Testis (tissue), 2 donors: ENCODE measurements at regions not wholly inside any gene's neighbourhood (a gene's known extent, or its start where the extent isn't known, plus 50 kb on each side); places are given as distances from the start of the nearest gene placed in this dataset.

Experiments
- DNase-seq: peaks from one replicate; pipeline ENCODE4 v3.0.0-alpha.2; 2019
- H3K27ac ChIP-seq, 2 donors: fragments of 200-600 bp; sonication (generic); one replicate each; pipeline ENCODE4 v1.5.1; 2019
- H3K27me3 ChIP-seq: fragments of 200-600 bp; sonication (generic); one replicate; pipeline ENCODE4 v1.5.1; 2019
- H3K36me3 ChIP-seq: fragments of 200-600 bp; sonication (generic); one replicate; pipeline ENCODE4 v1.5.1; 2017; ENCODE audit warnings: low read depth; ENCODE audit errors: missing control alignments
- H3K4me1 ChIP-seq: fragments of 200-600 bp; sonication (generic); one replicate; pipeline ENCODE4 v1.5.1; 2019
- H3K4me3 ChIP-seq, 2 donors: fragments of 200-600 bp; sonication (generic); one replicate each; pipeline ENCODE4 v1.5.1; 2017 to 2019
- H3K9me3 ChIP-seq: fragments of 200-600 bp; sonication (generic); one replicate; pipeline ENCODE4 v1.5.1; 2017
- POLR2A ChIP-seq: fragments of 450-650 bp; IDR thresholded peaks from one replicate; pipeline ENCODE4 v1.6.1; 2017; ENCODE audit warnings: antibody characterized with exemption, mild to moderate bottlenecking, moderate library complexity
- WGBS, 2 donors: methylation state at CpG; one replicate each; pipeline ENCODE4 v1.1.5; 2018; 5-methylcytosine and 5-hydroxymethylcytosine counted together
- intact Hi-C: fragments of 100-400 bp; cut with DNase I; formaldehyde crosslinking; loops from one replicate; pipeline ENCODE4 v1.15.1; 2023; ENCODE audit warnings: low total_unique reads
- TF ChIP-seq, protein P1 (sequence below), 3 experiments: fragments of 450-650 bp in 2 of 3; fragments of 200-600 bp in 1 of 3; sonication (generic) in 1 of 3; IDR thresholded peaks; one replicate each; pipeline ENCODE4 v1.5.1; 2016 to 2019; ENCODE audit warnings: antibody characterized with exemption in 3 of 3, mild to moderate bottlenecking in 2 of 3, moderate library complexity in 1 of 3

DNA sequence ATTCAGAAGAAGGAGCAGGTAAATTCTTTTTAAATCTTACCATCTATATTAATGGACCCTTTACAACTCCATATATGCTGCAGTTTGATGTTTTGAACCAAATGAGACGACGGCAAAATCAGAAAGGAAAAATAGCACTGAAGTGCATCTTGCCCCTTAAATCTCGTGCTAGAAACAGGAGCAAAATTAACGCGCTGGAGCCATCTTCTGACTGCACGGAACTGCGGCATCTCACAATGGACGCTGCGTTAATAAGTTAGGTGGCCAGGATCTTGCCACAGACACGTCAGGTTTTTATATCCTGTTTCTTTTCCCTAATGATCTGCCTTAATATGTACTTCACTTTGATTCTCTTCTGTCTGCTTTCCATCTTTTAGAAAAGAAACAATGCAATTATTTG, 354.5 kb downstream of the TFEC start:
- 12 to 27% methylated on average over 10 of the region's 10 CpGs for WGBS, 2 donors
- DNase-seq: peak; percentile 77
- no peaks in the 10 kb centered on the region for H3K4me1 ChIP-seq
- no peak for TF ChIP-seq POLR2A
- TF ChIP-seq, protein P1, sequence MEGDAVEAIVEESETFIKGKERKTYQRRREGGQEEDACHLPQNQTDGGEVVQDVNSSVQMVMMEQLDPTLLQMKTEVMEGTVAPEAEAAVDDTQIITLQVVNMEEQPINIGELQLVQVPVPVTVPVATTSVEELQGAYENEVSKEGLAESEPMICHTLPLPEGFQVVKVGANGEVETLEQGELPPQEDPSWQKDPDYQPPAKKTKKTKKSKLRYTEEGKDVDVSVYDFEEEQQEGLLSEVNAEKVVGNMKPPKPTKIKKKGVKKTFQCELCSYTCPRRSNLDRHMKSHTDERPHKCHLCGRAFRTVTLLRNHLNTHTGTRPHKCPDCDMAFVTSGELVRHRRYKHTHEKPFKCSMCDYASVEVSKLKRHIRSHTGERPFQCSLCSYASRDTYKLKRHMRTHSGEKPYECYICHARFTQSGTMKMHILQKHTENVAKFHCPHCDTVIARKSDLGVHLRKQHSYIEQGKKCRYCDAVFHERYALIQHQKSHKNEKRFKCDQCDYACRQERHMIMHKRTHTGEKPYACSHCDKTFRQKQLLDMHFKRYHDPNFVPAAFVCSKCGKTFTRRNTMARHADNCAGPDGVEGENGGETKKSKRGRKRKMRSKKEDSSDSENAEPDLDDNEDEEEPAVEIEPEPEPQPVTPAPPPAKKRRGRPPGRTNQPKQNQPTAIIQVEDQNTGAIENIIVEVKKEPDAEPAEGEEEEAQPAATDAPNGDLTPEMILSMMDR (IDR thresholded peaks at IDR 0.05): no peak
- intact Hi-C loops: no loop called here
- no peaks in the 10 kb centered on the region for H3K36me3 ChIP-seq
- no peak overlapping the region for H3K4me3 ChIP-seq
- H3K27ac ChIP-seq: no peak overlapping the region
- no peaks in the 10 kb centered on the region for H3K9me3 ChIP-seq
- no peaks in the 10 kb centered on the region for H3K27me3 ChIP-seq

DNA sequence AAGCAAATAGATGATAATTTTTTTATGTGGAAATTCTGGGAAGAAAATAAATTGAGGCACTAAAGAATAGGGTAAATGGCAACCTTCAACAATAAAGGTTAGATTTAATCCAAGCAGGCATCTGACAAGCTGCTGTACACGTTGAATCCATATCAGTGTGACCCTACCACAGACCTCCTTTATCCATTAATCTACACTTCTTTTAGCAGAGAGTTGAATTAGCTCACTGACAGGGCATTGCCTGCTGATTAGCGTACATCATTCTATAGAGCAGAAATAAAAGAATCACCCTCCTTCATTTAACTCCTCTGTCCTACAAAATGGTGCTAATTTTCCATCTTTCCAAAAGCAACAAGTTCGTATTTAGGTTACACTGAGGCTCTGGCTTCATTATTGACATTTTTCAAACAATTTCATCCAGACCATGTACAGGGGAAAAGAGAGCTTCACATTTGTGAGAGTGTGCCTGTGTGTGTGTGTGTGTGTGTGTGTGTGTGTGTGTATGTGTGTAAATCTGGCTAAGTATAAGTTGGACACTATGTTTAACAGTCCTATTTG, 356.0 kb downstream of the TFEC start:
- no peak overlapping the region for H3K4me3 ChIP-seq
- TF ChIP-seq, protein P1 (IDR thresholded peaks at IDR 0.05): no peak
- TF ChIP-seq POLR2A: no peak
- 84 to 88% methylated on average over 3 of the region's 3 CpGs for WGBS, 2 donors
- no peak for DNase-seq
- no peaks in the 10 kb centered on the region for H3K36me3 ChIP-seq
- H3K27ac ChIP-seq: no peak overlapping the region
- H3K9me3 ChIP-seq: no peaks in the 10 kb centered on the region
- intact Hi-C loops: no loop called here
- no peaks in the 10 kb centered on the region for H3K27me3 ChIP-seq
- H3K4me1 ChIP-seq: no peaks in the 10 kb centered on the region

DNA sequence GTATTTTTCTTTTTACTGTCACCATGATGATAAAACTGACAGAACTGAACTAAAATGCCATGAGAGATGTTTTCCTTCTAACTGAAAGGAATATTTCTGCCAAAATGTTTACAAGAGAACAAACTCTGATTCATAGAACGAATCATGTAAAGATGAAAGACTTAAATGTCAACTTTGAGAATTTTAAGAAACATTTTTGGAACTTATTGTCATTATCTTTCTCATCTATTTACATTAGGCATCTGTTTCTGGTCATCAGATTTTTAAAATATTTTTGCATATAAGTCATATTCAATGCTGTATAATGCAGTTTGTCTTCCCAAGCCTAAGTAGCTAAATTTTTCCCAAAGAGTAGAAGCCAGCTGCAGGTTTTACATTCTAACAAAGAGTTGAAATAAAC, 358.5 kb downstream of the TFEC start:
- no peaks in the 10 kb centered on the region for H3K9me3 ChIP-seq
- H3K27ac ChIP-seq: no peak overlapping the region
- H3K4me3 ChIP-seq: no peak overlapping the region
- TF ChIP-seq POLR2A: no peak
- TF ChIP-seq, protein P1 (IDR thresholded peaks at IDR 0.05): no peak
- no peaks in the 10 kb centered on the region for H3K4me1 ChIP-seq
- no peaks in the 10 kb centered on the region for H3K27me3 ChIP-seq
- WGBS, 2 donors: 72 to 83% methylated on average over 1 of the region's 1 CpG
- H3K36me3 ChIP-seq: no peaks in the 10 kb centered on the region
- intact Hi-C loops: no loop called here
- DNase-seq: no peak

DNA sequence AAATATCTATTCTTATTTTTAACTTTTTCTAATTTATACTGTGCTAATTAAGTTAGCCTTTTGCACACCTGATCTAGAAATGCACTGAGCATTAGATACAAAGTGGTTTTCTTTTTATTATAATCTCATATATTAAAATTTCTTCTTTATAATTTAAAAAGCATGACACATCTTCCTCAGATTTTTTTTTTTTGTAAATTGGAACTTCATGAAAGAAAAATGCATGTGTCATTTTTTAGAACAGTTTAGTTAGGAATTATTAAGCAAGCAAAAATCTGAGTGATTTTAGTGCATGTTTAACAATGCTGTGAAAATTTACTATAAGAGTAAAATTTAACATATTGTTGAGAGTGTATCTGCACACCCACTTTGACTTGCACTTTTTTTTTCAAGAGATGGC, 367.9 kb downstream of the TFEC start:
- H3K27me3 ChIP-seq: no peaks in the 10 kb centered on the region
- H3K4me3 ChIP-seq: no peak overlapping the region
- TF ChIP-seq, protein P1 (IDR thresholded peaks at IDR 0.05): no peak
- no peak for TF ChIP-seq POLR2A
- no peak for DNase-seq
- H3K27ac ChIP-seq: no peak overlapping the region
- intact Hi-C loops: no loop called here
- H3K36me3 ChIP-seq: no peaks in the 10 kb centered on the region
- H3K4me1 ChIP-seq: no peaks in the 10 kb centered on the region
- H3K9me3 ChIP-seq: no peaks in the 10 kb centered on the region

DNA sequence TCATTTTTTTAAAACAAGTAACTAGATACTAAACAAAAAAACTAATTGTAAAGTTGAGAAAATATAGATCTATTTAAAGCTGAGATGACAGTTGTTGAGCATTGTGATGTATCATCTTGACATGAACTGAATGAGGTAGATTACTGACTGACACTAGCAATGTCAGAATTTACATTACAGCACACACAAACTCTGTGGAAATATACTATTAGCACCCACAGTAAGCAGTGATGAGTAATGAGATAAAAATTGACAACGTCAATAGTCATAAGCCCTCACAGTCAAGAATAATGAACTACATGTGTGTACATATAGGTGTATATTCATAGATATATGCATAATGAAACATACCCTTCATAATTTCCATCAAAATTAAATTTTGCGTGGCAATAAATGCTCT, 368.4 kb downstream of the TFEC start:
- TF ChIP-seq POLR2A: no peak
- TF ChIP-seq, protein P1 (IDR thresholded peaks at IDR 0.05): no peak
- DNase-seq: no peak
- H3K9me3 ChIP-seq: no peaks in the 10 kb centered on the region
- H3K4me3 ChIP-seq: no peak overlapping the region
- H3K27me3 ChIP-seq: no peaks in the 10 kb centered on the region
- WGBS, 2 donors: 92 to 98% methylated on average over 2 of the region's 2 CpGs
- intact Hi-C loops: no loop called here
- no peaks in the 10 kb centered on the region for H3K4me1 ChIP-seq
- no peak overlapping the region for H3K27ac ChIP-seq
- H3K36me3 ChIP-seq: no peaks in the 10 kb centered on the region
